Esophagus muscularis mucosa (tissue), 4 donors: ENCODE measurements at regions not wholly inside any gene's neighbourhood (a gene's known extent, or its start where the extent isn't known, plus 50 kb on each side); places are given as distances from the start of the nearest gene placed in this dataset.

ENCODE experiments used
- DNase-seq: peaks from one replicate; pipeline ENCODE4 v3.0.0-alpha.2; 2017; ENCODE audit errors: extremely low spot score
- H3K27ac ChIP-seq, 4 donors: fragments of 200-600 bp; sonication (generic); replicated peaks in 1 of 4; 1 replicate in 3 of 4; 2 replicates in 1 of 4; pipeline ENCODE4 v1.5.1; 2016 to 2019; ENCODE audit warnings: mild to moderate bottlenecking in 1 of 4
- H3K27me3 ChIP-seq, 4 donors: fragments of 200-600 bp; sonication (generic); one replicate each; pipeline versions ENCODE4 v1.5.1 to v1.6.0; 2016 to 2019
- H3K36me3 ChIP-seq, 4 donors: fragments of 200-600 bp; sonication (generic); one replicate each; pipeline ENCODE4 v1.5.1; 2016 to 2019
- H3K4me1 ChIP-seq, 4 donors: fragments of 200-600 bp; sonication (generic); one replicate each; pipeline ENCODE4 v1.5.1; 2016 to 2019
- H3K4me3 ChIP-seq, 4 donors: fragments of 200-600 bp; sonication (generic); 1 replicate in 2 of 4; 2 replicates in 2 of 4; pipeline ENCODE4 v1.5.1; 2016 to 2019; ENCODE audit warnings: mild to moderate bottlenecking in 4 of 4, moderate library complexity in 1 of 4
- H3K9me3 ChIP-seq, 4 donors: fragments of 200-600 bp; sonication (generic); 1 replicate in 3 of 4; 2 replicates in 1 of 4; pipeline ENCODE4 v1.5.1; 2016 to 2019
- CTCF ChIP-seq, 3 experiments: fragments of 200-600 bp in 2 of 3; fragments of 450-650 bp in 1 of 3; sonication (generic) in 2 of 3; IDR thresholded peaks; one replicate each; pipeline ENCODE4 v1.5.1; 2017 to 2019; ENCODE audit warnings: antibody characterized with exemption in 3 of 3, mild to moderate bottlenecking in 2 of 3, moderate library complexity in 1 of 3
- EP300 ChIP-seq: sonication (generic); formaldehyde crosslinking; IDR thresholded peaks from one replicate; pipeline ENCODE4 v1.6.1; 2017; ENCODE audit warnings: antibody characterized with exemption
- POLR2A ChIP-seq: fragments of 450-650 bp; IDR thresholded peaks from one replicate; pipeline ENCODE4 v1.6.1; 2017; ENCODE audit warnings: antibody characterized with exemption, moderate library complexity, mild to moderate bottlenecking, low read depth
- POLR2AphosphoS5 ChIP-seq, 2 donors: sonication (generic); formaldehyde crosslinking; IDR thresholded peaks; one replicate each; pipeline ENCODE4 v1.6.1; 2017; ENCODE audit warnings: antibody characterized with exemption in 2 of 2
- WGBS: methylation state at CpG from one replicate; pipeline ENCODE4 v1.1.5; 2018; 5-methylcytosine and 5-hydroxymethylcytosine counted together
- intact Hi-C: fragments of 100-400 bp; cut with DNase I; formaldehyde crosslinking; loops from one replicate; pipeline ENCODE4 v1.15.1; 2023

DNA sequence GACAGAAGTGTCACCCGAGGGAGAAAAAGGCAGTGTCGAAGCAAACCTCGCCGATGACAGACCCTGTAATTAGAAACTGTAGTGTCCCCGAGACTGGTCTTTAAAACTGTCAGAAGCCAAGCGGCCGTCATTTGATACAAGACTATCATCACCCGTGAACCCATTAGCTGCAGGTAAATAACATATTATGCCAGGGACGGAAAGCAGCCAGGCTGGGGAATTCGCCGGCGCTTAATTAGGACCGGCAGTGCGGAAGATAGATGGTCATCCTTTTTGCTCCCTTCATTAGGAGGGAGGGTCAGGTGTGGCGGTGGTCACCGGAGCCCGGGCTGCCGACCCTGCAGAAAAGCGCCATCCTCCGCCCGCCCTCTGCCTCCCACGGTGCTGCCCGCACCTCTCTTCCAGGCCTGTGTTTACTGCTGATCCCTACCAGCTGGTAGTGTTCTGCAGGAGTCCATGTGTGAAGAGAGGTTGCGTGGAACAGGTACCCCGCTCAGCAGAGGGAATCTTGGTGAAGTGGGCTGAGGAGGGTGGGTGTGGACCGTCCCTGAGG is 109.4 kb upstream of the GSE1 start:
- H3K9me3 ChIP-seq = no peaks in the 10 kb centered on the region
- no peak overlapping the region for H3K27ac ChIP-seq
- intact Hi-C loops = no loop called here
- H3K4me3 ChIP-seq = no peak overlapping the region
- peaks cover 0 to 19% (median 4%) of the 10 kb centered on the region in 4 donors for H3K4me1 ChIP-seq
- no peaks in the 10 kb centered on the region for H3K36me3 ChIP-seq
- DNase-seq = no peak
- TF ChIP-seq EP300 (no peak), POLR2AphosphoS5 (IDR thresholded peaks at IDR 0.05) (no peak), CTCF (IDR thresholded peaks at IDR 0.05) (no peak), POLR2A (no peak)
- H3K27me3 ChIP-seq = no peaks in the 10 kb centered on the region
- 87% methylated on average over 24 of the region's 26 CpGs for WGBS

GRCh38 chr16:85504242-85504641 is 108.9 kb upstream of the GSE1 start:
- Histone ChIP-seq H3K27me3 (no peaks in the 10 kb centered on the region), H3K36me3 (no peaks in the 10 kb centered on the region), H3K27ac (no peak overlapping the region), H3K9me3 (no peaks in the 10 kb centered on the region), H3K4me1 (peaks cover 0 to 19% (median 4%) of the 10 kb centered on the region in 4 donors), H3K4me3 (no peak overlapping the region)
- DNase-seq = no peak
- no peak for TF ChIP-seq EP300
- no peak for TF ChIP-seq CTCF (IDR thresholded peaks at IDR 0.05)
- TF ChIP-seq POLR2A = no peak
- 90% methylated on average over 9 of the region's 9 CpGs for WGBS
- intact Hi-C loops = no loop called here

- H3K27me3 ChIP-seq = no peaks in the 10 kb centered on the region
- peak in 1 of 2 donors; percentile 18 for TF ChIP-seq POLR2AphosphoS5 (IDR thresholded peaks at IDR 0.05)
- no peak for TF ChIP-seq POLR2A
- TF ChIP-seq EP300 = no peak
- DNase-seq = no peak
- WGBS = 79% methylated on average over 20 of the region's 20 CpGs
- intact Hi-C loops = no loop called here
- H3K36me3 ChIP-seq = no peaks in the 10 kb centered on the region
- H3K9me3 ChIP-seq = no peaks in the 10 kb centered on the region
- H3K4me3 ChIP-seq = no peak overlapping the region
- H3K27ac ChIP-seq = no peak overlapping the region
- H3K4me1 ChIP-seq = peaks cover 0 to 19% (median 4%) of the 10 kb centered on the region in 4 donors
These were observed 107.1 kb upstream of the GSE1 start for GRCh38 chr16:85505794-85506634.

- intact Hi-C loops = no loop called here
- WGBS = 93% methylated on average over 8 of the region's 8 CpGs
These were observed 106.5 kb upstream of the GSE1 start for GRCh38 chr16:85506635-85506911.

More at GRCh38 chr16:85506635-85506911, 106.5 kb upstream of the GSE1 start:
- Histone ChIP-seq H3K4me1 (peaks cover 0 to 19% (median 4%) of the 10 kb centered on the region in 4 donors), H3K4me3 (no peak overlapping the region), H3K27ac (no peak overlapping the region), H3K36me3 (no peaks in the 10 kb centered on the region), H3K9me3 (no peaks in the 10 kb centered on the region), H3K27me3 (no peaks in the 10 kb centered on the region)
- DNase-seq = no peak
- TF ChIP-seq EP300 = no peak
- no peak for TF ChIP-seq CTCF (IDR thresholded peaks at IDR 0.05)
- no peak for TF ChIP-seq POLR2AphosphoS5 (IDR thresholded peaks at IDR 0.05)
- no peak for TF ChIP-seq POLR2A
